ENCODE measurements at regions not wholly inside any gene's neighbourhood (a gene's known extent, or its start where the extent isn't known, plus 50 kb on each side); places are given as distances from the start of the nearest gene placed in this dataset.

DNA sequence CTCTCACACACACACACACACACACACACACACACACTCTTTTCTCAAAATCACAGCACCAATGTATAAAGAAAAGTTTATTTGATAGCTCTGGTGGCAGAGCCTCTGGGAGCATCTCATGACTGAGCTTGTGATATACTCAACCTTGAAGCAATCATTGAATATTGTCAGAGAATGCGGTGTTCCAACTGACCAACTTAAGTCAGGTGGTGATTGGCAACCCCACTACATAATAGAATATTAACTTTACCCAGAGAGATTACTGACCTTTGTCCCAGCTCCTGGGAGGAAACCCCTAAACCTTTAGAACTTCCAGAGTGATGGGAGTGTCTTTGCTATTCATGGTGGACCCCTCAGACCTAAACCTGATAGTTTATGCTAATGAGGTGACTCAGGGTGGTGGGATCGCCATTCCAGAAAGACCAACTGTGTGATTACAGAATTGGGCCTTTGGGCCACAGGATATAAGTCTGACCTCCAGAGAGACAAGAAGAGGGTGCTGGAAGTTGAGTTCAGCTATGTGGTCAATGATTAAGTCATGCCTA, 143.1 kb downstream of the OTUD1 start:
- TF ChIP-seq CTCF (conservative IDR thresholded peaks at IDR 0.05 in 1 of 2, IDR thresholded peaks at IDR 0.05 in 1 of 2; ENCODE audit: low read depth in 1 of 2, low read length in 2 of 2) (no peak), EZH2 (IDR thresholded peaks at IDR 0.05; ENCODE audit: low read length, missing control alignments) (no peak)
